CD14-positive monocyte (primary cell): ENCODE measurements at regions not wholly inside any gene's neighbourhood (a gene's known extent, or its start where the extent isn't known, plus 50 kb on each side); places are given as distances from the start of the nearest gene placed in this dataset.

ENCODE experiments used
- DNase-seq, 3 donors: peaks; one replicate each; pipeline ENCODE4 v3.0.0-alpha.2; 2011 to 2022
- H2AFZ ChIP-seq: 2 replicates; pipeline ENCODE4 v1.6.0; 2012; ENCODE audit warnings: mild to moderate bottlenecking, low read depth, low read length, inconsistent platforms; ENCODE audit not compliant: insufficient read depth, poor library complexity, severe bottlenecking
- H3K27ac ChIP-seq, 2 donors: 1 replicate in 1 of 2; 2 replicates in 1 of 2; pipeline ENCODE4 v1.5.1; 2012 to 2013; ENCODE audit warnings: low read length in 2 of 2, control low read depth in 1 of 2, inconsistent platforms in 1 of 2, low read depth in 1 of 2, mild to moderate bottlenecking in 1 of 2
- H3K27me3 ChIP-seq, 2 donors: one replicate each; pipeline versions ENCODE4 v1.6.0 to v1.6.1; 2011 to 2013; ENCODE audit warnings: low read length in 2 of 2; ENCODE audit not compliant: control insufficient read depth in 2 of 2, insufficient read depth in 2 of 2
- H3K36me3 ChIP-seq, 2 donors: replicated peaks in 1 of 2; 1 replicate in 1 of 2; 2 replicates in 1 of 2; pipeline versions ENCODE4 v1.5.1 to v1.6.1; 2012 to 2013; ENCODE audit warnings: low read length in 2 of 2, control low read depth in 1 of 2, inconsistent platforms in 1 of 2, mild to moderate bottlenecking in 1 of 2; ENCODE audit not compliant: insufficient read depth in 2 of 2, control insufficient read depth in 1 of 2
- H3K4me1 ChIP-seq, 2 donors: 1 replicate in 1 of 2; 2 replicates in 1 of 2; pipeline versions ENCODE4 v1.5.1 to v1.6.1; 2012 to 2013; ENCODE audit warnings: low read length in 2 of 2, control low read depth in 1 of 2, inconsistent platforms in 1 of 2, mild to moderate bottlenecking in 1 of 2, moderate library complexity in 1 of 2; ENCODE audit not compliant: insufficient read depth in 2 of 2, control insufficient read depth in 1 of 2
- H3K4me2 ChIP-seq: replicated peaks from 2 replicates; pipeline ENCODE3; 2012; ENCODE audit warnings: low read length, moderate library complexity, mild to moderate bottlenecking; ENCODE audit not compliant: poor library complexity, severe bottlenecking; ENCODE audit errors: extremely low read depth
- H3K4me3 ChIP-seq, 3 experiments: fragments of 200-600 bp in 1 of 3; sonication (generic) in 1 of 3; replicated peaks in 1 of 3; 1 replicate in 2 of 3; 2 replicates in 1 of 3; pipeline ENCODE4 v1.5.1; 2011 to 2013; ENCODE audit warnings: low read length in 3 of 3, mild to moderate bottlenecking in 3 of 3, control low read depth in 2 of 3, low read depth in 2 of 3, inconsistent platforms in 1 of 3, moderate library complexity in 1 of 3
- H3K79me2 ChIP-seq: 2 replicates; pipeline ENCODE4 v1.6.0; 2012; ENCODE audit warnings: mild to moderate bottlenecking, control low read depth, inconsistent platforms, low read length, moderate library complexity; ENCODE audit not compliant: insufficient read depth
- H3K9ac ChIP-seq: 2 replicates; pipeline ENCODE4 v1.6.0; 2017; ENCODE audit warnings: low read length, mild to moderate bottlenecking; ENCODE audit not compliant: insufficient read depth, poor library complexity, severe bottlenecking
- H3K9me3 ChIP-seq, 2 donors: replicated peaks in 1 of 2; 1 replicate in 1 of 2; 2 replicates in 1 of 2; pipeline versions ENCODE4 v1.5.1 to v1.6.1; 2012 to 2013; ENCODE audit warnings: low read length in 2 of 2, control low read depth in 1 of 2; ENCODE audit not compliant: control insufficient read depth in 1 of 2, insufficient read depth in 1 of 2
- H4K20me1 ChIP-seq: 2 replicates; pipeline ENCODE4 v1.6.0; 2012; ENCODE audit warnings: mild to moderate bottlenecking, low read length, control low read depth, moderate library complexity; ENCODE audit not compliant: insufficient read depth
- H3K27ac Mint-ChIP-seq, 7 donors: one replicate each; pipeline ENCODE4 v1.8.0; 2020; ENCODE audit warnings: mild to moderate bottlenecking in 7 of 7, mixed read lengths in 7 of 7, moderate library complexity in 6 of 7, inconsistent platforms in 2 of 7
- H3K27me3 Mint-ChIP-seq, 3 donors: one replicate each; pipeline ENCODE4 v1.8.0; 2021 to 2022; ENCODE audit warnings: low read depth in 3 of 3, mild to moderate bottlenecking in 3 of 3, mixed read lengths in 3 of 3, moderate library complexity in 3 of 3, inconsistent platforms in 1 of 3
- H3K36me3 Mint-ChIP-seq, 2 donors: one replicate each; pipeline ENCODE4 v1.8.0; 2020; ENCODE audit warnings: mixed read lengths in 2 of 2, inconsistent platforms in 1 of 2, mild to moderate bottlenecking in 1 of 2
- H3K4me1 Mint-ChIP-seq: one replicate; pipeline ENCODE4 v1.8.0; 2020; ENCODE audit warnings: mild to moderate bottlenecking, mixed read lengths
- H3K4me3 Mint-ChIP-seq, 2 donors: one replicate each; pipeline ENCODE4 v1.8.0; 2020; ENCODE audit warnings: mild to moderate bottlenecking in 2 of 2, mixed read lengths in 2 of 2, moderate library complexity in 1 of 2
- H3K9me3 Mint-ChIP-seq, 7 donors: one replicate each; pipeline ENCODE4 v1.8.0; 2020 to 2022; ENCODE audit warnings: mixed read lengths in 7 of 7, mild to moderate bottlenecking in 6 of 7, moderate library complexity in 6 of 7, inconsistent platforms in 2 of 7
- WGBS: methylation state at CpG from one replicate; pipeline ENCODE4 v1.1.5; 2013; ENCODE audit warnings: missing lambda C conversion rate; ENCODE audit not compliant: insufficient coverage; 5-methylcytosine and 5-hydroxymethylcytosine counted together
- intact Hi-C, 2 donors: fragments of 100-400 bp; cut with micrococcal nuclease; formaldehyde crosslinking; loops; one replicate each; pipeline versions ENCODE4 v1.15.0 to v1.15.1; 2023
- TF ChIP-seq, protein P1 (sequence below): fragments of 200-600 bp; IDR thresholded peaks from one replicate; pipeline ENCODE4 v1.8.0; 2022; ENCODE audit warnings: antibody characterized with exemption, mild to moderate bottlenecking

DNA sequence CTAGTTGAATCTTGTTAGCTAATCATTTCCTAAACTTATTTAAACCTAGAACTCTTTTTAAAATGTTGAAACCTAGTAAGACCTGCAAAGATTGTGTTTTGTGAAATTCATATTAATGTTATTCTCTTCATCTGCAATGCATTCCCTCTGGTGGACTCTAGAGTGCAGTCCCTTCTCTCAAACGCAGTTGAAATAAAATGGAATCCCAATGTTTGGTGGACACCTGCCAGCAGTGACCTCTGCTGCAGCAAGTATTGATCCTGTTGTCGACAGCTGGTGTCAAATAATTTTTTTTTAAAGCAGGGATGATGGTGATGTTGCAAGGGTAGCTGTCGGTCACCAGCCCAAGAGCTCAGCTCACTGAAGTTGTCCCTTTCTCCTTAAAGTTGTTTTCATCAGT, 492.0 kb downstream of the ZIC3 start:
- no CpG with 5 or more reads among the region's 3 CpGs for WGBS
- Mint-ChIP-seq H3K4me3 (no peak overlapping the region), H3K27me3 (no peaks in the 10 kb centered on the region), H3K4me1 (no peaks in the 10 kb centered on the region), H3K36me3 (no peaks in the 10 kb centered on the region), H3K9me3 (peaks cover 0 to 2% (median 0%) of the 10 kb centered on the region in 7 donors), H3K27ac (no peak overlapping the region)
- Histone ChIP-seq H3K79me2 (no peaks in the 10 kb centered on the region), H3K9me3 (no peaks in the 10 kb centered on the region), H2AFZ (no peak overlapping the region), H3K4me1 (no peaks in the 10 kb centered on the region), H3K36me3 (no peaks in the 10 kb centered on the region), H3K4me3 (no peak overlapping the region), H3K4me2 (no peak overlapping the region), H3K27ac (no peak overlapping the region), H3K9ac (no peak overlapping the region), H4K20me1 (no peaks in the 10 kb centered on the region), H3K27me3 (no peaks in the 10 kb centered on the region)
- DNase-seq: no peak
- TF ChIP-seq, protein P1, sequence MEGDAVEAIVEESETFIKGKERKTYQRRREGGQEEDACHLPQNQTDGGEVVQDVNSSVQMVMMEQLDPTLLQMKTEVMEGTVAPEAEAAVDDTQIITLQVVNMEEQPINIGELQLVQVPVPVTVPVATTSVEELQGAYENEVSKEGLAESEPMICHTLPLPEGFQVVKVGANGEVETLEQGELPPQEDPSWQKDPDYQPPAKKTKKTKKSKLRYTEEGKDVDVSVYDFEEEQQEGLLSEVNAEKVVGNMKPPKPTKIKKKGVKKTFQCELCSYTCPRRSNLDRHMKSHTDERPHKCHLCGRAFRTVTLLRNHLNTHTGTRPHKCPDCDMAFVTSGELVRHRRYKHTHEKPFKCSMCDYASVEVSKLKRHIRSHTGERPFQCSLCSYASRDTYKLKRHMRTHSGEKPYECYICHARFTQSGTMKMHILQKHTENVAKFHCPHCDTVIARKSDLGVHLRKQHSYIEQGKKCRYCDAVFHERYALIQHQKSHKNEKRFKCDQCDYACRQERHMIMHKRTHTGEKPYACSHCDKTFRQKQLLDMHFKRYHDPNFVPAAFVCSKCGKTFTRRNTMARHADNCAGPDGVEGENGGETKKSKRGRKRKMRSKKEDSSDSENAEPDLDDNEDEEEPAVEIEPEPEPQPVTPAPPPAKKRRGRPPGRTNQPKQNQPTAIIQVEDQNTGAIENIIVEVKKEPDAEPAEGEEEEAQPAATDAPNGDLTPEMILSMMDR: no peak
- intact Hi-C loops: no loop called here

- Mint-ChIP-seq H3K4me1 (no peaks in the 10 kb centered on the region), H3K4me3 (no peak overlapping the region), H3K27ac (no peak overlapping the region), H3K27me3 (no peaks in the 10 kb centered on the region), H3K9me3 (peaks cover 0 to 2% (median 0%) of the 10 kb centered on the region in 7 donors), H3K36me3 (no peaks in the 10 kb centered on the region)
- no peak for DNase-seq
- Histone ChIP-seq H3K27me3 (no peaks in the 10 kb centered on the region), H3K9ac (no peak overlapping the region), H3K4me2 (no peak overlapping the region), H3K4me1 (no peaks in the 10 kb centered on the region), H3K36me3 (no peaks in the 10 kb centered on the region), H3K79me2 (no peaks in the 10 kb centered on the region), H3K27ac (no peak overlapping the region), H4K20me1 (no peaks in the 10 kb centered on the region), H3K9me3 (no peaks in the 10 kb centered on the region), H2AFZ (no peak overlapping the region), H3K4me3 (no peak overlapping the region)
- TF ChIP-seq, protein P1: no peak
- 0% methylated on average over 1 of the region's 5 CpGs for WGBS
- intact Hi-C loops: no loop called here
These were observed 493.0 kb downstream of the ZIC3 start for GRCh38 chrX:138058931-138059330.
